ENCODE measurements at regions not wholly inside any gene's neighbourhood (a gene's known extent, or its start where the extent isn't known, plus 50 kb on each side); places are given as distances from the start of the nearest gene placed in this dataset.
A peak's percentile ranks its signal among the peaks of the same experiment; 100 is the strongest.

DNA sequence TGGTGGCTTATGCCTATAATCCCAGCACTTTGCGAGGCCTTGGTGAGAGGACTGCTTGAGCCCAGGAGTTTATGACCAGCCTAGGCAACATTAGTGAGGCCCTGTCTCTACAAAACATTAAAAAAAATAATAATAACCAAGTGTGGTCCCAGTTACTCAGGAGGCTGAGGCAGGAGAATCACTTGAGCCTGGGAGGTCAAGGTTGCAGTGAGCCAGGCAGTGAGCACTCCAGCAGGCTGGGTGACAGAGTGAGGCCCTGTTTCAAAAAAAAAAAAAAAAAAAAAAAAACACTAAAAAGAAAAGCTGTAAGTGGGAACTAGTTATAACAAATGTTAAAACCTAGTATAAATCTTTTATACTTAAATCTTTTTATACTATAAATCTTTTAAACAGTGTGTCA lies 146.2 kb upstream of the ITGA4 start:
- Histone ChIP-seq H3K4me3 (no peak overlapping the region), H3K9me3 (no peaks in the 10 kb centered on the region), H3K27me3 (no peaks in the 10 kb centered on the region), H3K4me1 (no peaks in the 10 kb centered on the region), H3K36me3 (no peaks in the 10 kb centered on the region), H3K27ac (no peak overlapping the region)
- intact Hi-C loops (cut with DNase I; ENCODE audit: low total_unique reads), result no loop called here
- WGBS, 5 donors, result 91 to 100% (median 100%) methylated on average over 1 of the region's 1 CpG
- no peak for DNase-seq
- TF ChIP-seq POLR2AphosphoS5 (IDR thresholded peaks at IDR 0.05) (no peak), POLR2A (IDR thresholded peaks at IDR 0.05) (no peak), EP300 (IDR thresholded peaks at IDR 0.05) (no peak)
- TF ChIP-seq, protein P1, sequence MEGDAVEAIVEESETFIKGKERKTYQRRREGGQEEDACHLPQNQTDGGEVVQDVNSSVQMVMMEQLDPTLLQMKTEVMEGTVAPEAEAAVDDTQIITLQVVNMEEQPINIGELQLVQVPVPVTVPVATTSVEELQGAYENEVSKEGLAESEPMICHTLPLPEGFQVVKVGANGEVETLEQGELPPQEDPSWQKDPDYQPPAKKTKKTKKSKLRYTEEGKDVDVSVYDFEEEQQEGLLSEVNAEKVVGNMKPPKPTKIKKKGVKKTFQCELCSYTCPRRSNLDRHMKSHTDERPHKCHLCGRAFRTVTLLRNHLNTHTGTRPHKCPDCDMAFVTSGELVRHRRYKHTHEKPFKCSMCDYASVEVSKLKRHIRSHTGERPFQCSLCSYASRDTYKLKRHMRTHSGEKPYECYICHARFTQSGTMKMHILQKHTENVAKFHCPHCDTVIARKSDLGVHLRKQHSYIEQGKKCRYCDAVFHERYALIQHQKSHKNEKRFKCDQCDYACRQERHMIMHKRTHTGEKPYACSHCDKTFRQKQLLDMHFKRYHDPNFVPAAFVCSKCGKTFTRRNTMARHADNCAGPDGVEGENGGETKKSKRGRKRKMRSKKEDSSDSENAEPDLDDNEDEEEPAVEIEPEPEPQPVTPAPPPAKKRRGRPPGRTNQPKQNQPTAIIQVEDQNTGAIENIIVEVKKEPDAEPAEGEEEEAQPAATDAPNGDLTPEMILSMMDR (IDR thresholded peaks at IDR 0.05), result no peak

DNA sequence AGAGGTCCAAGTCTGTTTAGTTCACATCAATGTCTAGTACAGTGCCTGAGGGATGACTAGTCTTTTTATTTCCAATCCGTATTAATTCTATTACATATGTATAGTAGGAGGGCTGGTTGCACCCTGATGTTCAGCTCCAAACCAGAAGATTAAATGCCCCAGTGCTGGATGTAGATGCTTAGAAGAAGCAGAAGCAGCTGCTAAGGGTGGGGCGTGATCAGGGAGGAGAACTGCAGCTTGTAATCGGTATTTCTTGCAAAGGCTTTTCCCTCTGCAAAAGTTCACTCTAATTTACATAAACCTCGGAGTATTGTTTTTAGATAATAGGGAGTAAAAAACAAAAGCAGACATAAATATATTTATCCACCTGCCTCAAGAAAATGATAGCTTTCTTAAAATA lies 145.3 kb upstream of the ITGA4 start:
- H3K4me1 ChIP-seq, result no peaks in the 10 kb centered on the region
- H3K27ac ChIP-seq, result peak overlapping the region in 3 of 5 donors; percentile 23 to 53 (median 38)
- no peaks in the 10 kb centered on the region for H3K36me3 ChIP-seq
- no peak for DNase-seq
- 63 to 79% (median 76%) methylated on average over 4 of the region's 4 CpGs for WGBS, 5 donors
- no peaks in the 10 kb centered on the region for H3K9me3 ChIP-seq
- no peak for TF ChIP-seq POLR2A (IDR thresholded peaks at IDR 0.05)
- TF ChIP-seq POLR2AphosphoS5 (IDR thresholded peaks at IDR 0.05), result no peak
- TF ChIP-seq EP300 (IDR thresholded peaks at IDR 0.05), result no peak
- TF ChIP-seq, protein P1 (IDR thresholded peaks at IDR 0.05), result no peak
- H3K27me3 ChIP-seq, result no peaks in the 10 kb centered on the region
- H3K4me3 ChIP-seq, result no peak overlapping the region
- intact Hi-C loops (cut with DNase I; ENCODE audit: low total_unique reads), result no loop called here

- no peak overlapping the region for H3K4me3 ChIP-seq
- peak overlapping the region in 3 of 5 donors; percentile 23 to 53 (median 38) for H3K27ac ChIP-seq
- intact Hi-C loops (cut with DNase I; ENCODE audit: low total_unique reads), result no loop called here
- H3K9me3 ChIP-seq, result no peaks in the 10 kb centered on the region
- WGBS, 5 donors, result 64 to 77% (median 73%) methylated on average over 7 of the region's 7 CpGs
- H3K36me3 ChIP-seq, result no peaks in the 10 kb centered on the region
- TF ChIP-seq EP300 (IDR thresholded peaks at IDR 0.05) (no peak), POLR2AphosphoS5 (IDR thresholded peaks at IDR 0.05) (no peak)
- TF ChIP-seq, protein P1 (IDR thresholded peaks at IDR 0.05), result no peak
- no peak for DNase-seq
- no peaks in the 10 kb centered on the region for H3K27me3 ChIP-seq
- H3K4me1 ChIP-seq, result no peaks in the 10 kb centered on the region
Measured at GRCh38 chr2:181312515-181312927, 144.7 kb upstream of the ITGA4 start.

DNA sequence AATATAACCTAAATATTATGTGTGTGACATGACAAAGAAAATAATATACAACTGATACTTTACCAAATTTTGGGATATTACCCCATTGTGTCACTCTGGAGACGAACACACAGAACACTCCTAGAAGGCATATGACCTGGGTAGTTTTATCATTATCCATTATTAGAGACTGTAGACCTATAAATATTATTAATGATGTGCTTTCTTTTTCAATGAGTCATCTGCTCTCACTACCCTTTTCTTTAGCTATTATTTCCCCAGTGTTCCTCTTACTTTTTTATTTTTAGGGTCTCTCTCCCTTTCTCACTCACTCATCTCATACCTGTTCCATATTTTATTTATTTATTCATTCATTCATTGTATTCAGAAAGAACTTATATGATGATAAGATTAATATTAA lies 143.3 kb upstream of the ITGA4 start:
- 69 to 84% (median 83%) methylated on average over 1 of the region's 1 CpG for WGBS, 5 donors
- Histone ChIP-seq H3K4me3 (no peak overlapping the region), H3K4me1 (no peaks in the 10 kb centered on the region), H3K9me3 (no peaks in the 10 kb centered on the region), H3K27me3 (no peaks in the 10 kb centered on the region), H3K36me3 (no peaks in the 10 kb centered on the region), H3K27ac (peak overlapping the region in 1 of 5 donors; percentile 16)
- TF ChIP-seq EP300 (IDR thresholded peaks at IDR 0.05) (no peak), POLR2A (IDR thresholded peaks at IDR 0.05) (no peak), POLR2AphosphoS5 (IDR thresholded peaks at IDR 0.05) (no peak)
- TF ChIP-seq, protein P1 (IDR thresholded peaks at IDR 0.05), result no peak
- DNase-seq, result no peak
- intact Hi-C loops (cut with DNase I; ENCODE audit: low total_unique reads), result no loop called here

Measured in stomach (tissue), 8 donors.